Endodermal cell (in vitro differentiated cells): ENCODE measurements at regions not wholly inside any gene's neighbourhood (a gene's known extent, or its start where the extent isn't known, plus 50 kb on each side); places are given as distances from the start of the nearest gene placed in this dataset.

Experiments
- DNase-seq: peaks from one replicate; pipeline ENCODE4 v3.0.0-alpha.2; 2017
- H3K27ac ChIP-seq: 2 replicates; pipeline ENCODE4 v1.5.1; 2013; ENCODE audit warnings: mild to moderate bottlenecking, low read depth, low read length, moderate library complexity
- H3K27me3 ChIP-seq: 2 replicates; pipeline ENCODE4 v1.6.1; 2013; ENCODE audit warnings: mild to moderate bottlenecking, low read length, moderate library complexity; ENCODE audit not compliant: insufficient read depth, control insufficient read depth, poor library complexity, severe bottlenecking
- H3K36me3 ChIP-seq: 2 replicates; pipeline ENCODE4 v1.7.0; 2013; ENCODE audit warnings: mild to moderate bottlenecking, low read length, moderate library complexity; ENCODE audit not compliant: control insufficient read depth, insufficient read depth
- H3K4me1 ChIP-seq: one replicate; pipeline ENCODE4 v1.7.0; 2013; ENCODE audit warnings: low read length; ENCODE audit not compliant: control insufficient read depth, insufficient read depth
- H3K4me3 ChIP-seq: 2 replicates; pipeline ENCODE4 v1.5.1; 2013; ENCODE audit warnings: mild to moderate bottlenecking, low read length, moderate library complexity
- H3K9ac ChIP-seq: 2 replicates; pipeline ENCODE4 v1.6.1; 2013; ENCODE audit warnings: mild to moderate bottlenecking, low read length, moderate library complexity; ENCODE audit not compliant: poor library complexity, severe bottlenecking; ENCODE audit errors: extremely low read depth
- H3K9me3 ChIP-seq: 2 replicates; pipeline ENCODE4 v1.6.1; 2013; ENCODE audit warnings: mild to moderate bottlenecking, low read length, moderate library complexity; ENCODE audit not compliant: control insufficient read depth
- H3K27ac Mint-ChIP-seq: 2 replicates; pipeline ENCODE4 v1.8.0; 2020; ENCODE audit warnings: mixed read lengths
- H3K27me3 Mint-ChIP-seq: 2 replicates; pipeline ENCODE4 v1.8.0; 2021; ENCODE audit warnings: mild to moderate bottlenecking, mixed read lengths; ENCODE audit not compliant: insufficient read depth
- H3K36me3 Mint-ChIP-seq: 2 replicates; pipeline ENCODE4 v1.8.0; 2020; ENCODE audit warnings: low read depth, mixed read lengths
- H3K4me1 Mint-ChIP-seq: 2 replicates; pipeline ENCODE4 v1.8.0; 2020; ENCODE audit warnings: mixed read lengths
- H3K4me3 Mint-ChIP-seq: 2 replicates; pipeline ENCODE4 v1.8.0; 2020; ENCODE audit warnings: mild to moderate bottlenecking, moderate library complexity, mixed read lengths
- H3K9me3 Mint-ChIP-seq: 2 replicates; pipeline ENCODE4 v1.8.0; 2020; ENCODE audit warnings: mild to moderate bottlenecking, mixed read lengths
- CTCF ChIP-seq: fragments of 200-600 bp; sonication (generic); conservative IDR thresholded peaks from 2 replicates; pipeline ENCODE4 v1.5.0; 2021; ENCODE audit warnings: antibody characterized with exemption, mild to moderate bottlenecking
- WGBS, 2 experiments: methylation state at CpG; one replicate each; pipeline versions ENCODE4 v1.1.5 to v1.1.7; 2013; ENCODE audit warnings: missing lambda C conversion rate in 2 of 2, mixed read lengths in 1 of 2; ENCODE audit not compliant: insufficient coverage in 1 of 2, insufficient read length in 1 of 2; 5-methylcytosine and 5-hydroxymethylcytosine counted together

DNA sequence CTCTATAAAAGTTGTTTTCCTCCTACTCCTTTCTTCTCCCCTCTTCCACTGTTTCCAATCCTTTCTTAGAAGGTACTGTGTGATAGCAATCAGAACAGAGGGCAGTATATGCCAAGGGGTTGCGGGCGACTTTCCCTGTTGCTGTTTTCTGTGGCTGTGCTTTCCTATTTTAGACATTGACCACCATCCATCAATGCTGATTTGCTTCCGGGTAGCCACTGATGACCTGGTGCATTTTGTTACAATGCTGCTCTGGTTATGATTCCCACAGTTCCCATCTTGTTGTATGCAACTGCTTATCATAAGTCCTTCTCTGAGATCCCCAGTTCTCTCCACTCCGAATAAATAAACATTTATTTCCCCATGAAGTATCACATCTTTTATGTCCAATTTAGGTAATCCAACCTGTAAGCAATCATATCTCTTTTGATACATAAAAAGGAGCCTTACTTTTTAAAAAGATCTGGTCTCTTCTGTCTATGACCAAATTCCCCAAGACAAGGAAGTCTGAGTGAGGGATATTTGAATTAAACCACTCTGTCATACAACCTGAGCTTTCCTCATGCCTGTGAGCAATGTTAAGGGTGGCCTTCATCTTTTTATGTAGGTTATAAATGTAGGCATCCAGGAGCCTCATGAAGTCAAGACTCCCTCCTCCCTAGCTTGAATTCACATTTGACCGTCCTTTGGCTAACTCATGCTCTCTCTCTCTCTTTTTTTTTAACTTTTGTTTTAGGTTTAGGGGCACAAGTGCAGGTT lies 52.5 kb upstream of the CD55 start:
- Histone ChIP-seq H3K27ac (no peak overlapping the region), H3K27me3 (no peaks in the 10 kb centered on the region), H3K4me3 (no peak overlapping the region), H3K36me3 (no peaks in the 10 kb centered on the region), H3K9ac (no peak overlapping the region), H3K4me1 (no peaks in the 10 kb centered on the region), H3K9me3 (peaks cover 4% of the 10 kb centered on the region)
- Mint-ChIP-seq H3K9me3 (peaks cover 4% of the 10 kb centered on the region), H3K27ac (no peak overlapping the region), H3K27me3 (no peaks in the 10 kb centered on the region), H3K4me1 (no peaks in the 10 kb centered on the region), H3K4me3 (no peak overlapping the region), H3K36me3 (no peaks in the 10 kb centered on the region)
- TF ChIP-seq CTCF = no peak
- 92 to 100% methylated on average over 2 to 5 of the region's 5 CpGs for WGBS, 2 experiments
- DNase-seq = no peak
